Esophagus squamous epithelium (tissue), 4 donors: ENCODE measurements at regions not wholly inside any gene's neighbourhood (a gene's known extent, or its start where the extent isn't known, plus 50 kb on each side); places are given as distances from the start of the nearest gene placed in this dataset.

ENCODE experiments used
- POLR2A ChIP-seq, 4 donors: fragments of 450-650 bp; IDR thresholded peaks; one replicate each; pipeline ENCODE4 v1.6.1; 2017; ENCODE audit warnings: antibody characterized with exemption in 4 of 4, mild to moderate bottlenecking in 4 of 4, moderate library complexity in 3 of 4
- TF ChIP-seq, protein P1 (sequence below), 6 experiments: fragments of 450-650 bp in 4 of 6; fragments of 200-600 bp in 2 of 6; sonication (generic) in 2 of 6; IDR thresholded peaks; one replicate each; pipeline ENCODE4 v1.5.1; 2016 to 2019; ENCODE audit warnings: antibody characterized with exemption in 6 of 6, mild to moderate bottlenecking in 4 of 6, moderate library complexity in 4 of 6

DNA sequence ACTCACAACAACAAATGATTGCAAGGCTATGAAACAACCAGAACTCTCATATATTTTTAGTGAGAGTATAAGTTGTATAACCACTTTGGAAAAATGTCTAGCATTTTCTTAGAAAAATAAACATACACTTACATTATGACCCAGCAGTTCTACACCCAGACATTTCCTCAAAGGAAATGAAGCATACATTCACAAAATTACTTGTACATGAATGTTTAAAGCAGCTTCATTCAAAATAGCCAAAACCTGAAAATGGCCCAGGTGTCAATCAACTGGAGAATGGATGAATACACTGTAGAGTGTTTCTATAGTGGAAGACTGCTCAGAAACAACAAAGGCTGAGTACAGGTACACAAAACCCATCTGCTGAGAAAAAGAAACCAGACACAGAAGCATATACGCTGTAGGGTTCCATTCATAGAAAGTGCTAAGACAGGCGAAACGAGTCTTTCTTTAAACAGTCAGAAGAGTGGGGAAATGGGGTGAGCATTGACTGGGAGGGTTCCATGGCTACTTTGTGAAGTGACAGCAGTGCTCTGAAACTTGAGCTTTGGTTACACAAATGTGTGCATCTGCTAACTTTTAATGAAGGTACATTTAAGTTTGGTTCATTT lies 799.0 kb downstream of the DCDC2C start:
- TF ChIP-seq, protein P1, sequence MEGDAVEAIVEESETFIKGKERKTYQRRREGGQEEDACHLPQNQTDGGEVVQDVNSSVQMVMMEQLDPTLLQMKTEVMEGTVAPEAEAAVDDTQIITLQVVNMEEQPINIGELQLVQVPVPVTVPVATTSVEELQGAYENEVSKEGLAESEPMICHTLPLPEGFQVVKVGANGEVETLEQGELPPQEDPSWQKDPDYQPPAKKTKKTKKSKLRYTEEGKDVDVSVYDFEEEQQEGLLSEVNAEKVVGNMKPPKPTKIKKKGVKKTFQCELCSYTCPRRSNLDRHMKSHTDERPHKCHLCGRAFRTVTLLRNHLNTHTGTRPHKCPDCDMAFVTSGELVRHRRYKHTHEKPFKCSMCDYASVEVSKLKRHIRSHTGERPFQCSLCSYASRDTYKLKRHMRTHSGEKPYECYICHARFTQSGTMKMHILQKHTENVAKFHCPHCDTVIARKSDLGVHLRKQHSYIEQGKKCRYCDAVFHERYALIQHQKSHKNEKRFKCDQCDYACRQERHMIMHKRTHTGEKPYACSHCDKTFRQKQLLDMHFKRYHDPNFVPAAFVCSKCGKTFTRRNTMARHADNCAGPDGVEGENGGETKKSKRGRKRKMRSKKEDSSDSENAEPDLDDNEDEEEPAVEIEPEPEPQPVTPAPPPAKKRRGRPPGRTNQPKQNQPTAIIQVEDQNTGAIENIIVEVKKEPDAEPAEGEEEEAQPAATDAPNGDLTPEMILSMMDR (IDR thresholded peaks at IDR 0.05), result no peak
- TF ChIP-seq POLR2A (IDR thresholded peaks at IDR 0.05), result no peak
